Activated CD8-positive, alpha-beta memory T cell treated with anti-CD3 and anti-CD28 coated beads, Interleukin-2, amount 50 U/mL, for 4 hours (primary cell): ENCODE measurements at regions not wholly inside any gene's neighbourhood (a gene's known extent, or its start where the extent isn't known, plus 50 kb on each side); places are given as distances from the start of the nearest gene placed in this dataset.

Source experiments
- DNase-seq: peaks from one replicate; pipeline ENCODE4 v3.0.0-alpha.2; 2020

- DNase-seq = no peak
These were observed 386.6 kb upstream of the THBS1 start for GRCh38 chr15:39194106-39194830.

- no peak for DNase-seq
These were observed 384.9 kb upstream of the THBS1 start for GRCh38 chr15:39195961-39196486.

- DNase-seq = no peak
These were observed 382.6 kb upstream of the THBS1 start for GRCh38 chr15:39198044-39199000.

- no peak for DNase-seq
These were observed 381.8 kb upstream of the THBS1 start for GRCh38 chr15:39199076-39199475.

GRCh38 chr15:39200586-39200985, 380.3 kb upstream of the THBS1 start:
- no peak for DNase-seq

GRCh38 chr15:39202641-39203040, 378.2 kb upstream of the THBS1 start:
- no peak for DNase-seq

GRCh38 chr15:39204031-39204430, 376.8 kb upstream of the THBS1 start:
- DNase-seq = no peak

- DNase-seq = no peak
These were observed 375.8 kb upstream of the THBS1 start for GRCh38 chr15:39205081-39205480.

GRCh38 chr15:39205506-39206371, 375.1 kb upstream of the THBS1 start:
- no peak for DNase-seq

- no peak for DNase-seq
These were observed 373.3 kb upstream of the THBS1 start for GRCh38 chr15:39207532-39208115.

GRCh38 chr15:39208187-39208586, 372.7 kb upstream of the THBS1 start:
- no peak for DNase-seq

- no peak for DNase-seq
These were observed 371.2 kb upstream of the THBS1 start for GRCh38 chr15:39209548-39210211.

GRCh38 chr15:39211108-39211979, 369.5 kb upstream of the THBS1 start:
- DNase-seq = no peak

GRCh38 chr15:39213385-39213840, 367.5 kb upstream of the THBS1 start:
- DNase-seq = no peak

- no peak for DNase-seq
These were observed 365.9 kb upstream of the THBS1 start for GRCh38 chr15:39215015-39215414.

- DNase-seq = no peak
These were observed 364.1 kb upstream of the THBS1 start for GRCh38 chr15:39216816-39217215.

GRCh38 chr15:39219608-39220007, 361.3 kb upstream of the THBS1 start:
- no peak for DNase-seq

- no peak for DNase-seq
These were observed 354.5 kb upstream of the THBS1 start for GRCh38 chr15:39226169-39226937.

- DNase-seq = no peak
These were observed 353.9 kb upstream of the THBS1 start for GRCh38 chr15:39227001-39227400.

- no peak for DNase-seq
These were observed 352.0 kb upstream of the THBS1 start for GRCh38 chr15:39228889-39229288.
